Loucy (cell line): ENCODE measurements at regions not wholly inside any gene's neighbourhood (a gene's known extent, or its start where the extent isn't known, plus 50 kb on each side); places are given as distances from the start of the nearest gene placed in this dataset.

Experiments used
- EZH2phosphoT487 ChIP-seq: fragments of 200-600 bp; IDR thresholded peaks from 2 replicates; pipeline ENCODE4 v1.6.1; 2018; ENCODE audit warnings: antibody characterized with exemption, mild to moderate bottlenecking, moderate library complexity, borderline replicate concordance
- TF ChIP-seq, protein P1 (sequence below): fragments of 200-600 bp; sonication (generic); conservative IDR thresholded peaks from 2 replicates; pipeline ENCODE4 v1.5.1; 2014; ENCODE audit warnings: mild to moderate bottlenecking, antibody characterized with exemption, low read length

GRCh38 chr11:27761356-27761755 lies 61.1 kb upstream of the BDNF start:
- TF ChIP-seq, protein P1, sequence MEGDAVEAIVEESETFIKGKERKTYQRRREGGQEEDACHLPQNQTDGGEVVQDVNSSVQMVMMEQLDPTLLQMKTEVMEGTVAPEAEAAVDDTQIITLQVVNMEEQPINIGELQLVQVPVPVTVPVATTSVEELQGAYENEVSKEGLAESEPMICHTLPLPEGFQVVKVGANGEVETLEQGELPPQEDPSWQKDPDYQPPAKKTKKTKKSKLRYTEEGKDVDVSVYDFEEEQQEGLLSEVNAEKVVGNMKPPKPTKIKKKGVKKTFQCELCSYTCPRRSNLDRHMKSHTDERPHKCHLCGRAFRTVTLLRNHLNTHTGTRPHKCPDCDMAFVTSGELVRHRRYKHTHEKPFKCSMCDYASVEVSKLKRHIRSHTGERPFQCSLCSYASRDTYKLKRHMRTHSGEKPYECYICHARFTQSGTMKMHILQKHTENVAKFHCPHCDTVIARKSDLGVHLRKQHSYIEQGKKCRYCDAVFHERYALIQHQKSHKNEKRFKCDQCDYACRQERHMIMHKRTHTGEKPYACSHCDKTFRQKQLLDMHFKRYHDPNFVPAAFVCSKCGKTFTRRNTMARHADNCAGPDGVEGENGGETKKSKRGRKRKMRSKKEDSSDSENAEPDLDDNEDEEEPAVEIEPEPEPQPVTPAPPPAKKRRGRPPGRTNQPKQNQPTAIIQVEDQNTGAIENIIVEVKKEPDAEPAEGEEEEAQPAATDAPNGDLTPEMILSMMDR, result no peak
- TF ChIP-seq EZH2phosphoT487, result no peak
